A673 (cell line): ENCODE measurements at regions not wholly inside any gene's neighbourhood (a gene's known extent, or its start where the extent isn't known, plus 50 kb on each side); places are given as distances from the start of the nearest gene placed in this dataset.
"Not testable (repeated sequence)": the region's sequence is repeated elsewhere in the genome, so short reads cannot be mapped to it uniquely, and the experiment has no call there.

Source experiments
- BruUV-seq: library from RNA; stranded (reverse); fragments of 400-500 nt; replicated peaks from 2 replicates; lab custom pipeline; 2021; lab: Mats Ljungman, UMichigan
- CTCF ChIA-PET: fragments of 300-600 bp; sonication (Branson Sonifier 250); formaldehyde crosslinking; loops from one replicate; lab custom pipeline; 2022; ENCODE audit warnings: antibody characterized with exemption; lab: Charles Lee
- POLR2A ChIA-PET: fragments of 300-600 bp; sonication (Branson Sonifier 250); formaldehyde crosslinking; loops from one replicate; lab custom pipeline; 2022; ENCODE audit warnings: antibody characterized with exemption; ENCODE audit not compliant: low non-redundant PET; lab: Charles Lee
- DNase-seq: peaks from one replicate; pipeline ENCODE4 v3.0.0-alpha.2; 2015; ENCODE audit warnings: low spot score
- H3K27ac ChIP-seq: fragments of 200-600 bp; sonication (generic); 2 replicates; pipeline ENCODE4 v1.5.1; 2016; ENCODE audit warnings: mixed run types, low read depth, mild to moderate bottlenecking, mixed read lengths, antibody characterized with exemption, low read length; ENCODE audit not compliant: poor library complexity, severe bottlenecking
- H3K27me3 ChIP-seq: fragments of 200-600 bp; sonication (generic); replicated peaks from 2 replicates; pipeline ENCODE4 v1.6.1; 2017; ENCODE audit warnings: mixed run types, low read depth, mild to moderate bottlenecking, mixed read lengths, antibody characterized with exemption, low read length; ENCODE audit not compliant: insufficient read depth, poor library complexity
- H3K36me3 ChIP-seq: fragments of 200-600 bp; sonication (generic); 2 replicates; pipeline ENCODE4 v1.6.1; 2016; ENCODE audit warnings: mixed run types, mild to moderate bottlenecking, mixed read lengths, antibody characterized with exemption, low read length; ENCODE audit not compliant: insufficient read depth, poor library complexity, severe bottlenecking
- H3K4me1 ChIP-seq: fragments of 200-600 bp; sonication (generic); 2 replicates; pipeline ENCODE4 v1.6.1; 2017; ENCODE audit warnings: mixed run types, mild to moderate bottlenecking, mixed read lengths, antibody characterized with exemption, low read length; ENCODE audit not compliant: insufficient read depth, poor library complexity, severe bottlenecking
- H3K4me3 ChIP-seq: fragments of 200-600 bp; sonication (generic); 2 replicates; pipeline ENCODE4 v1.5.1; 2016; ENCODE audit warnings: low read depth, mixed run types, mild to moderate bottlenecking, mixed read lengths, low read length; ENCODE audit not compliant: poor library complexity, severe bottlenecking
- H3K9me3 ChIP-seq: fragments of 200-600 bp; sonication (generic); 2 replicates; pipeline ENCODE4 v1.6.1; 2016; ENCODE audit warnings: mixed run types, low read depth, mild to moderate bottlenecking, mixed read lengths, antibody characterized with exemption, low read length; ENCODE audit not compliant: poor library complexity, severe bottlenecking
- CTCF ChIP-seq: fragments of 300-800, 200-600 bp; sonication (generic); conservative IDR thresholded peaks from 2 replicates; pipeline ENCODE4 v1.5.1; 2017; ENCODE audit warnings: low read depth, mild to moderate bottlenecking, antibody characterized with exemption, low read length, moderate library complexity, mixed read lengths
- EZH2 ChIP-seq: fragments of 200-600 bp; sonication (generic); IDR thresholded peaks from 2 replicates; pipeline ENCODE4 v1.6.1; 2017; ENCODE audit warnings: borderline replicate concordance, low read depth, mild to moderate bottlenecking, mixed read lengths, antibody characterized with exemption, low read length; ENCODE audit not compliant: poor library complexity, severe bottlenecking
- intact Hi-C: fragments of 100-400 bp; cut with micrococcal nuclease; formaldehyde crosslinking; loops from one replicate; pipeline ENCODE4 v1.10.0; 2022; ENCODE audit not compliant: unreplicated experiment

GRCh38 chr21:18549214-18549905, 145.8 kb upstream of the TMPRSS15 start:
- CTCF ChIA-PET: no interaction called here
- no peak for DNase-seq

GRCh38 chr21:18550361-18550760, 146.8 kb upstream of the TMPRSS15 start:
- intact Hi-C loops: no loop called here

More at GRCh38 chr21:18549214-18549905, 145.8 kb upstream of the TMPRSS15 start:
- no peaks in the 10 kb centered on the region for H3K36me3 ChIP-seq
- no peaks in the 10 kb centered on the region for H3K27me3 ChIP-seq
- BruUV-seq: no TSS peak
- H3K9me3 ChIP-seq: no peaks in the 10 kb centered on the region
- intact Hi-C loops: no loop called here
- no peak overlapping the region for H3K27ac ChIP-seq
- no peaks in the 10 kb centered on the region for H3K4me1 ChIP-seq
- TF ChIP-seq EZH2: no peak
- TF ChIP-seq CTCF: no peak
- H3K4me3 ChIP-seq: no peak overlapping the region
- POLR2A ChIA-PET: no interaction called here

GRCh38 chr21:18553786-18554185, 150.2 kb upstream of the TMPRSS15 start:
- POLR2A ChIA-PET: no interaction called here
- CTCF ChIA-PET: no interaction called here
- BruUV-seq: no TSS peak

More at GRCh38 chr21:18550361-18550760, 146.8 kb upstream of the TMPRSS15 start:
- H3K36me3 ChIP-seq: no peaks in the 10 kb centered on the region
- ChIA-PET CTCF (no interaction called here), POLR2A (no interaction called here)
- no peaks in the 10 kb centered on the region for H3K27me3 ChIP-seq
- no peaks in the 10 kb centered on the region for H3K4me1 ChIP-seq
- no peak overlapping the region for H3K4me3 ChIP-seq
- no peak for TF ChIP-seq CTCF
- no peak for TF ChIP-seq EZH2
- H3K9me3 ChIP-seq: no peaks in the 10 kb centered on the region
- BruUV-seq: no TSS peak
- no peak overlapping the region for H3K27ac ChIP-seq
- DNase-seq: no peak

GRCh38 chr21:18567770-18568169, 164.2 kb upstream of the TMPRSS15 start:
- H3K4me3 ChIP-seq, intact Hi-C loops, DNase-seq, H3K4me1 ChIP-seq, H3K36me3 ChIP-seq, H3K27me3 ChIP-seq, BruUV-seq, CTCF ChIA-PET, H3K27ac ChIP-seq, POLR2A ChIA-PET, H3K9me3 ChIP-seq: not testable (repeated sequence)

More at GRCh38 chr21:18553786-18554185, 150.2 kb upstream of the TMPRSS15 start:
- no peak for TF ChIP-seq CTCF
- no peak for TF ChIP-seq EZH2
- Histone ChIP-seq H3K27ac (no peak overlapping the region), H3K4me3 (no peak overlapping the region), H3K9me3 (no peaks in the 10 kb centered on the region), H3K4me1 (no peaks in the 10 kb centered on the region), H3K27me3 (no peaks in the 10 kb centered on the region), H3K36me3 (no peaks in the 10 kb centered on the region)
- DNase-seq: no peak
- intact Hi-C loops: no loop called here
